ENCODE measurements at regions not wholly inside any gene's neighbourhood (a gene's known extent, or its start where the extent isn't known, plus 50 kb on each side); places are given as distances from the start of the nearest gene placed in this dataset.

GRCh38 chr18:66694852-66695251, 91.0 kb upstream of the CDH19 start:
- Histone ChIP-seq H4K5ac (ENCODE audit: insufficient read length, low read depth, low read length) (no peak overlapping the region), H3K4me2 (ENCODE audit: insufficient read depth in 1 of 2, low read depth in 2 of 2, low read length in 2 of 2) (no peak overlapping the region), H3K4me1 (replicated peaks in 1 of 4; ENCODE audit: control insufficient read depth in 3 of 4, insufficient read depth in 4 of 4, low read length in 3 of 4) (no peaks in the 10 kb centered on the region), H3K9me3 (ENCODE audit: insufficient read depth in 2 of 2, low read depth in 1 of 2, low read length in 1 of 2) (0 out of 4 replicates have a peak, but pooled peaks cover 0 to 5% of the 10 kb centered on the region in 2 experiments), H3K18ac (ENCODE audit: extremely low read depth, low read length) (no peak overlapping the region), H3K27me3 (replicated peaks in 1 of 4; ENCODE audit: control insufficient read depth in 3 of 4, extremely low read depth in 1 of 4, insufficient read depth in 3 of 4, low read length in 3 of 4) (no peaks in the 10 kb centered on the region), H3K27ac (ENCODE audit: low read depth, low read length) (no peak overlapping the region), H4K20me1 (replicated peaks in 1 of 2; ENCODE audit: control insufficient read depth in 1 of 2, insufficient read depth in 2 of 2, low read length in 2 of 2) (no peaks in the 10 kb centered on the region), H2AFZ (ENCODE audit: low read length) (no peak overlapping the region), H2BK12ac (ENCODE audit: low read depth, low read length) (no peak overlapping the region), H3K23me2 (ENCODE audit: low read depth, low read length) (no peaks in the 10 kb centered on the region), H3K9ac (replicated peaks in 1 of 4; ENCODE audit: extremely low read depth in 1 of 4, low read depth in 3 of 4, low read length in 3 of 4) (no peak overlapping the region), H3K4ac (replicated peaks; ENCODE audit: insufficient read length, low read depth, low read length) (no peak overlapping the region), H3K79me2 (ENCODE audit: control insufficient read depth in 1 of 2, insufficient read depth in 2 of 2, low read length in 2 of 2) (no peaks in the 10 kb centered on the region), H4K8ac (ENCODE audit: extremely low read depth, insufficient read depth, low read length) (no peak overlapping the region), H4K91ac (replicated peaks; ENCODE audit: insufficient read length, low read length) (no peak overlapping the region), H2BK5ac (ENCODE audit: low read depth, low read length) (no peak overlapping the region), H2BK120ac (replicated peaks; ENCODE audit: low read depth, low read length) (no peak overlapping the region), H3K14ac (ENCODE audit: insufficient read length) (no peak overlapping the region), H2BK15ac (ENCODE audit: low read length) (no peak overlapping the region), H3K36me3 (ENCODE audit: control insufficient read depth in 2 of 4, insufficient read depth in 4 of 4, low read length in 3 of 4) (no peaks in the 10 kb centered on the region), H3K4me3 (ENCODE audit: extremely low read depth in 1 of 4, insufficient read depth in 2 of 4, low read depth in 3 of 4, low read length in 4 of 4) (no peak overlapping the region), H2AK5ac (ENCODE audit: low read depth, low read length) (no peak overlapping the region), H2BK20ac (ENCODE audit: low read length) (no peak overlapping the region), H3K79me1 (ENCODE audit: low read depth, low read length) (no peaks in the 10 kb centered on the region), H3K23ac (ENCODE audit: insufficient read length) (no peak overlapping the region), H3K56ac (replicated peaks; ENCODE audit: insufficient read length, low read depth, low read length) (no peak overlapping the region)
- TF ChIP-seq SRF (IDR thresholded peaks at IDR 0.05; ENCODE audit: low read depth, low read length) = no peak
- no peak for TF ChIP-seq KDM5A (IDR thresholded peaks at IDR 0.05; ENCODE audit: low read length)
- no peak for TF ChIP-seq TEAD4 (IDR thresholded peaks at IDR 0.05; ENCODE audit: low read depth, low read length)
- no peak for TF ChIP-seq JUND (IDR thresholded peaks at IDR 0.05; ENCODE audit: low read length)
- TF ChIP-seq MAX (IDR thresholded peaks at IDR 0.05) = no peak
- no peak for TF ChIP-seq SIN3A (conservative IDR thresholded peaks at IDR 0.05 in 1 of 2, IDR thresholded peaks at IDR 0.05 in 1 of 2; ENCODE audit: low read depth in 1 of 2, low read length in 2 of 2)
- TF ChIP-seq SP4 (IDR thresholded peaks at IDR 0.05; ENCODE audit: low read length) = no peak
- TF ChIP-seq TAF1 (IDR thresholded peaks at IDR 0.05; ENCODE audit: low read depth, low read length) = no peak
- no peak for TF ChIP-seq CHD2 (IDR thresholded peaks at IDR 0.05; ENCODE audit: low read length)
- no peak for TF ChIP-seq SP1 (IDR thresholded peaks at IDR 0.05; ENCODE audit: low read depth, low read length)
- no peak for TF ChIP-seq POU5F1 (IDR thresholded peaks at IDR 0.05; ENCODE audit: low read depth, low read length)
- no peak for TF ChIP-seq ATF3 (IDR thresholded peaks at IDR 0.05; ENCODE audit: insufficient read depth, low read depth, low read length)
- TF ChIP-seq BRCA1 (IDR thresholded peaks at IDR 0.05; ENCODE audit: low read depth, low read length) = no peak
- TF ChIP-seq RBBP5 (IDR thresholded peaks at IDR 0.05; ENCODE audit: borderline replicate concordance, low read depth, low read length) = no peak
- TF ChIP-seq USF2 (IDR thresholded peaks at IDR 0.05; ENCODE audit: low read length) = no peak
- no peak for DNase-seq (ENCODE audit: low read depth in 1 of 2, low spot score in 2 of 2)
- no peak for FAIRE-seq
- ChIA-PET POLR2A (ENCODE audit: partially characterized antibody) (no interaction called here), CTCF (ENCODE audit: partially characterized antibody) (no interaction called here)
- WGBS, 2 experiments (ENCODE audit: extremely low coverage in 1 of 2, insufficient coverage in 1 of 2, insufficient read length in 1 of 2, insufficient replicate concordance in 2 of 2, low coverage in 1 of 2, low lambda C conversion rate in 2 of 2, missing lambda C conversion rate in 1 of 2) = 87% methylated on average over 1 of the region's 1 CpG; no CpG with 5 or more reads in 1 of the 2 experiments

Measured in H1 (cell line).